ENCODE measurements at regions not wholly inside any gene's neighbourhood (a gene's known extent, or its start where the extent isn't known, plus 50 kb on each side); places are given as distances from the start of the nearest gene placed in this dataset.

DNA sequence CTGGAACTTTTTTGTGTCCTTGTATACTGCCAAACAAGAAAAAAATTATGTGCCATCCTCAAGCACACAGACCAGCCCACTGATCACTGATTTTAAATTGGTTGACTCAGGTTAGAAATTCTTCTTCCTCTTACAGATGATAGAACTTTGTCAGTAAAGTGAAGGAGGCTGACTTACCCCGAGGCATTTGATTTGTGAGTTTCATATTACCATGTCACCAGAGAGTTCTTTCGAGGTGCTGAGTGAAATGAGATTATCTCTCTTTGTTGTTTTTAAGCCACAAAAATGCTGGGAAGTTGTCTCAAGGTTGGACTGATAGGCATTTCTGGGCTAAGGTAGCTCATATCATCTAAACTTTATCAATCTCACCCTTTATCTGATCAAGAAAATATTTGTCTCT, 78.8 kb upstream of the FAM180A start:
- DNase-seq = no peak

DNA sequence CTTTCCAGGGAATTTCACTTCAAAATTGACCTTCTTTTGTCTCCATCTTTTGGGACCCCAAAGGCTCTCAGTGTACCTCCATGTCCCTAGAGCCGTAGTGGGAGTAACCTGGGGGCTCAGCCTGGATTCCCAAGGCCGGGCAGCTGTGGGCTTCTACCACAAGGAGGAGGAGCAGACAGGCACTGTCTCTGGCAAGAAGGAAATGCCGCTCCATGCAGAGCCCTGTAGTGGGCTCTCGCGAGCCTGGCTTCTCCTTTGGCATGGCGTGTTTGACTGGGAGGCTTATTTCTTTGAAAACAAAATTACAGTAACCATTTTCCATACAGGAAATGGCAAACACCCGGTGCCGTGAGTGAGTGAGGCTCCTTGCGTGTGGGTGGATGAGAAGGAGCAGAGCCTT, 76.8 kb upstream of the FAM180A start:
- DNase-seq = no peak

DNA sequence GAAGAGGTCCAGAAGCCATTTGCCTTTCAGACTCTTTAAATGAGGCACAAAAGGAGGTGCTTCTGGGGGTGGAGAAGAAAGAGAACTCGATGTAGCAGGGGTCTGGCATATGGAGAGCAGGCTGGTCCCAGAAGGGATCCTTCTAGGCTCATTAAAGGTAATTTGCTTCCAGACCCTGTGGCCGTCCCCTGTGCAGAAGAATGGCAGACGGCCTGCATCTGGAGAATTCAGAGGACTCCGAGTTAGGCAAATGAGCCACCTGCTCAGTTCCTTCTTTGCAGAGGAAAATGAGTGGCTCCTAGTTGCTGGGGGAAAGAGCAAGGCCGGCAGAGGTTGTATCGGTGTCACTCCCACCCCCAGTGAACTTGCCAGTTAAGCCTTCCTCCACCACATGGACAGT, 73.8 kb upstream of the FAM180A start:
- no peak for DNase-seq

DNA sequence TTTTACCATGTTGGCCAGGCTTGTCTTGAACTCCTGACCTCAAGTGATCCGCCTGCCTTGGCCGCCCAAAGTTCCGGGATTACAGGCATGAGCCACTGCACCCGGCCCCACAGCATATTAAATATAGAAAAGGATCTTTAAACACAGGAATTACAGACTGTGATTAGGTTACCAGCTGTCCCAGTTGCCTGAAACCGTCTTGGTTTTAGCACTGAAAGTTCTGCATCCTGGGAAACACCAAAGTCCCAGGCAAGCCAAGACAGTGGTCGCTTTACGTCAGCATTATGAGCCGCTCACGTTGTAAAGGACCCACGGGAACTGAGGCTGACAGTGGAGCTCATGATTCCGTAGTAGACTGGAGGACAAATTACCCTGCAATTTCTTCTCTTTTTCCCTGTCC, 69.0 kb upstream of the FAM180A start:
- no peak for DNase-seq

DNA sequence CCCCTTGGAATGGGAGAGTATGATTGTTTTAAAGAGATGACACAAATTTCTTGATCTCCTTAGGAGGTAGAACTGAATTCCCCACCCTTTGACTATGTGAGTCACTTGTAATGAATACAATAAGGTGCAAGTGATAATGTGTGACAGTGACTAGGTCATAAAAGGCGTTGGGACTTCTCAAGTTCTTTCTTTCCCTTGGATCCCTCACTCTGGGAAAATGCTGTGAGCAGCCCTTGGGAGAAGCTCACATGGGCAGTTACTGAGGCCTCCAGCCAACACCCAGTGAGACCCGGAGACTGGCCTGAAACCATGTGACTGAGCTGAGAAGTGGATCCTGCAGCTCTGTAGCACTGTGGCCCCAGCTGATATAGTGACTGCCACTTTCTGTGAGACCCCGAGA, 66.4 kb upstream of the FAM180A start:
- no peak for DNase-seq

DNA sequence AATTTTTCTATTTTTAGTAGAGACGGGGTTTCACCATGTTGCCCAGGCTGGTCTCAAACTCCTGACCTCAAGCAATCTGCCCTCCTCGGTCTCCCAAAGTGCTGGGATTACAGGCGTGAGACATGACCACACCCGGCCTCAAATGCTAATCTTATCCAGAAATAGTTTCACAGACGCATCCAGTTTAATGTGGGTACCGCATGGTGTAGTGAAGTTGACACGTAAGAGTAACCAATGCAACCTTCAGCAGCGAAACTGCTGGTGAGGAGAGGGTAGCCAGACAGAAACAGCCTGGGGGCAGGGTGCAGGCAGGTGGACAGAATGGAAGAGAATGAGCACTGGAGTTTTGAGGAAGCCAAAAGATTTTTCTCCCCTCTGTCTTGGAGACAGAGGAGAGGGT, 63.5 kb upstream of the FAM180A start:
- no peak for DNase-seq

DNA sequence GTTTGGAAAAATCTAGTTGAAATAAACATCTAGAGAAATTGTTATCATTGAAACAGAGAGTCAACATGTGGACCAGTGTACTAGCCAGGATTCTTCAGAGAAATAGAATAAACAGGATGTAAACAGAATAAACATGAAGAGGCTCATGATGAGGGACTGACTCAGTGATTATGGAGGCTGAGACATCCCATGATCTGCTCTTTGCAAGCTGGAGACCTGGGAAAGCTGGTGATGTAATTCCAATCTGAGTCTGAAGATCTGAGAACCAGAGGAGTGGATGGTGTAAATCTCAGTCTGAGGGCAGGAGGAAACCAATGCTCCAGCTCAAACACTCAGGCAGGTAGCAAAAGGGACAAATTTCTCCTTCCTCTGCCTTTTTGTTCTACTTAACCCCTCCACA, 62.9 kb upstream of the FAM180A start:
- DNase-seq = no peak

DNA sequence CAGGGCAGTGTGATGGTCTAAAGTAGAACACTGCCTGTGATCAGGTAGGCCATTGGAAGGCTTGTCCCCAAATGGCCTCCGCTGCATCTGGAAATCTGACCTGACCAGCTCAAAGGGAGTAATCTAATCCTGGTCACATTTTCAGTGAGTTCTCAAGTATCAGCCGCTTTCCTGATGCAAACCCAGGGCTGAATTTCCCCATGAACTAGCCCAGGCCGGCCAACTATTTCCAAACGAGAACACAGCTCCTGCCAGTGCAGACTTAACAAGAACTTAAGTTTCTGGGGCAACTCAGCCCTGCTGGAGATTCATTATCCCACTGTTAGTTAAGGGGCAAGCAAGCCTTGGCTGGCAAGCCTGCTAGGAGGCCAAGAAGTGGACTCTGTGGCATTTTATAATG, 59.6 kb upstream of the FAM180A start:
- DNase-seq = no peak

DNA sequence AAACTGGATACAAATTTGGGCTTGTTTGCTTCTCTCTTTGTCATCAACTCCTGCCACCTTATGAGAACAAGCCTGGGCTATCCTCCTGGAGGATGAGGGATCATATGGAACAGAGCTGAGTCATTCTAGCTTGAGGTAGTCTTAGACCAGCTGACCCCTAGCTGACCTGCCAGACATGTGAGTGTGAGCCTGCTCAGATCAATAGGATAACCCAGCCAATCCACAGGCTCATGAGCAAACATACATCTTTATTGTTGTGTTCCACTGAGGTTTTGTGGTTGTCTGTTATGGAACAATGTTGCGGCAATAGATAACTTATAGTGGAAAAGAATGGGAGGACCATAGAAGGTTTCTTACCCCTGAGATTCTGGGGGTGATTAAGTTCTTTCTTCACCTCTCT, 54.5 kb upstream of the FAM180A start:
- DNase-seq = no peak

DNA sequence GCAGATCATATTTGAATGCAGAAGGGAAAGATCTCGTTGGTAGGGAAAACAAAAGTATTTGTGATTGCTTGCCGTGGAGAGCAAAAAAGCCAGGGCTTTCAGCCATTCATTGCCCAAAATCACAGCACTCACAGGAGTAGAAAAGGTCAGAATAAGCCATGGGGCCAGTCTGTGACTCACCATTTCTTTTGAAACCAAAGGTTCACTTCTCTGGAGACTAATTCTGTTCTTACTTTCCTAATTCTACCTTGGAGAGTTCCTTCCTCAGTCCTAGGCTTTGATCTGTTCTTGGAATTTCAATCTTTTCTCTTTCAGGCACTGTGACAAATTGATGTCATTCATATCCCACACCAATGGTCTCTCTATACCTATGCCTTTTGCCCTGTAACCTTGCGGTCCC, 54.1 kb upstream of the FAM180A start:
- DNase-seq = no peak

DNA sequence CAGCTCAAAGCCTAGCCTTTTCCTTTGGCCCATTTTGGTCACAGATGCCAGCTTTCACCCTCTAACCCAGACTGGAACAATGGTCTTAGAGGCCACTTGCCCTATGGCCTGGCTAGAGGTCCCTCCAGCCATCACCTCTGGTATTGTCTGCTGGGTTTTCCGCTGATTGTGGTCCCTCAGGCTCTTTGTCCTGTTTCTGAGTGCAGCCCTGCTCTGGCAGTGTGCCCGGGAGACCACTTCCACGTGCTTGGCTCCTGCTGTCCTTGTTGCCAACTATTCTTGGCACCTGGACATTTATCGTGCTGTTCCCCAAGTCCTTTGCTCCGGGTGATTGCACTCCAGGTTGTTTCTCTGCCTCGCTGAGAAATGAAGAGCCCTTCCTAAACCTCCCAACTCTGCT, 53.3 kb upstream of the FAM180A start:
- peak; percentile 99 for DNase-seq

DNA sequence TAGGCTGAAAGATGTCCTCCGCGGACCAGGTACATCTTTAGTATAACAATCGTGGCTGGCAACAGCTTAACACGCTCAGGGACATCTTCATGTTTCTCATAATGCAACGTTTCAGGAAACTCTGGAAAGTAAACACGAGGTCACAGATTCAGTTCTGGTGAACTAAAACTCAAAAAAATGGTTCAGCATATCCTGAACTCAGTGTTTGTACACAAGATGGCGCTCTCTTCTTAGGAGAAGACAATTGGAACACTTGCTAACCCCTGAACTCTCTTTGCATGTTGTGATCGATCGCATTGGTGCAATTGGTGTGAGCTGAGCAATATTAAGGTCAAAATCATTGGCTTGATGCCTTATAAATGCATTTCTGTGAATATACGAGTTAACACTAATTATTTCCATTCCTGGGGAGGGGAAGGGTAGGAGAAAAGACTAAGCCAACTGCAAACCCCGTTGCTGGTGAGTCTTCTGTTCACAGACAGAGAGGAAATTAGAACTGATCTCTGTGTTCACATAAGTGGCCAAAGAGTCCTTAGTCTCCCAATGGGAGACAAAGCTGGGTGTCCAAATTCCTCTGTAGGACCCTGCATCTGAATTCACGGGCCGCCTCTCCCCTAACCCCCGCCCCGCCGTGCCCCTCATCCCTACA, 52.6 kb upstream of the FAM180A start:
- DNase-seq = peak; percentile 92

DNA sequence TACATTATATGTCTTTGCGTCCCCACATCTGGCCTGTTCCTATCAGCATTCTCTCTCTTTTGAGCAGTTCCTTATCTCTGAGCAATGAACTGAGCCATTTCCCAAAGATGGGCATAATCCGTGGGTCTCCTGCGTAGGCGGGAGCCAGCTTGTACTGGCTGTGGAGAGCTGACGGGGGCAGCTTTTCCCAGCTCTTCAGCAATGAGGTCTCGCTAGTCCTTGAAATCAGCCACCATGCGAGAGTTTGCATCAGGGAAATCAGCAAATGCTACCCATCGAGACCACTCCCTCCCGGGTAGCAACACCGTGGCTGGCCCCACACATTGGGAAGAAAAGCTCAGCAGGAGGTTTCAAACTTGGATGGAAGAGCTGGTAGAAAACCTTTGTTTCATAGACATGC, 51.9 kb upstream of the FAM180A start:
- no peak for DNase-seq

DNA sequence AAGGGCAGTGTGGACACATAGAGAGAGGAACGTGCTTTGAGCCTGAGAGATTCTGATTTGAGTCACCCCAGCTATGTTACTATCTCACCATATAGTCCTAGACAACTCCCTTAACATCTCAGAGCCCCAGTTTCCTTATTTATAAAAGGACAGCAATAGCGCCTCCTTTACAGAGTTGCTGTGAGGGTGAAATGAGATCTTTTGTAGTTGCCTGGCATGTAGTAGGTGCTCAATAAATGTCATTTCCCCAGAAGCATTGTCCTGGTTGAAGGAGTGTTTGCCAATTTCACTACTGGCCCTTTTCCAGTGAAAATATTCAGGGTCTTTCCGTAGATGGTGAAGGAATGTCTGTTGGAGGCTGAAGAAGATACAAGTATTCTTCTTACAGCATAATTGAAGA, 51.3 kb upstream of the FAM180A start:
- no peak for DNase-seq
